ENCODE measurements at regions not wholly inside any gene's neighbourhood (a gene's known extent, or its start where the extent isn't known, plus 50 kb on each side); places are given as distances from the start of the nearest gene placed in this dataset.

- DNase-seq (ENCODE audit: low spot score), result no peak
Observed at GRCh38 chr18:37720663-37721062, 155.1 kb upstream of the CELF4 start.

GRCh38 chr18:37717656-37718055 is 152.1 kb upstream of the CELF4 start:
- DNase-seq (ENCODE audit: low spot score), result no peak

GRCh38 chr18:37717098-37717497 is 151.5 kb upstream of the CELF4 start:
- DNase-seq (ENCODE audit: low spot score), result no peak

GRCh38 chr18:37716106-37716735 is 150.6 kb upstream of the CELF4 start:
- DNase-seq (ENCODE audit: low spot score), result no peak

GRCh38 chr18:37714691-37715090 is 149.1 kb upstream of the CELF4 start:
- DNase-seq (ENCODE audit: low spot score), result no peak

GRCh38 chr18:37712776-37713175 is 147.2 kb upstream of the CELF4 start:
- DNase-seq (ENCODE audit: low spot score), result no peak

GRCh38 chr18:37711766-37712505 is 146.3 kb upstream of the CELF4 start:
- no peak for DNase-seq (ENCODE audit: low spot score)

GRCh38 chr18:37710726-37711125 is 145.1 kb upstream of the CELF4 start:
- DNase-seq (ENCODE audit: low spot score), result no peak

- DNase-seq (ENCODE audit: low spot score), result no peak
Observed at GRCh38 chr18:37709740-37710139, 144.1 kb upstream of the CELF4 start.

- DNase-seq (ENCODE audit: low spot score), result no peak
Observed at GRCh38 chr18:37705016-37705415, 139.4 kb upstream of the CELF4 start.

- no peak for DNase-seq (ENCODE audit: low spot score)
Observed at GRCh38 chr18:37702841-37703240, 137.2 kb upstream of the CELF4 start.

- no peak for DNase-seq (ENCODE audit: low spot score)
Observed at GRCh38 chr18:37701967-37702366, 136.4 kb upstream of the CELF4 start.

- no peak for DNase-seq (ENCODE audit: low spot score)
Observed at GRCh38 chr18:37698508-37699040, 133.0 kb upstream of the CELF4 start.

- DNase-seq (ENCODE audit: low spot score), result no peak
Observed at GRCh38 chr18:37694516-37694915, 128.9 kb upstream of the CELF4 start.

- DNase-seq (ENCODE audit: low spot score), result no peak
Observed at GRCh38 chr18:37691162-37691561, 125.6 kb upstream of the CELF4 start.

GRCh38 chr18:37689841-37690240 is 124.2 kb upstream of the CELF4 start:
- DNase-seq (ENCODE audit: low spot score), result no peak

- DNase-seq (ENCODE audit: low spot score), result no peak
Observed at GRCh38 chr18:37684590-37684989, 119.0 kb upstream of the CELF4 start.

- no peak for DNase-seq (ENCODE audit: low spot score)
Observed at GRCh38 chr18:37684183-37684582, 118.6 kb upstream of the CELF4 start.

- no peak for DNase-seq (ENCODE audit: low spot score)
Observed at GRCh38 chr18:37680911-37681310, 115.3 kb upstream of the CELF4 start.

- DNase-seq (ENCODE audit: low spot score), result no peak
Observed at GRCh38 chr18:37676276-37676675, 110.7 kb upstream of the CELF4 start.

GRCh38 chr18:37675699-37676098 is 110.1 kb upstream of the CELF4 start:
- DNase-seq (ENCODE audit: low spot score), result no peak

- no peak for DNase-seq (ENCODE audit: low spot score)
Observed at GRCh38 chr18:37674570-37674969, 109.0 kb upstream of the CELF4 start.

GRCh38 chr18:37673671-37674070 is 108.1 kb upstream of the CELF4 start:
- no peak for DNase-seq (ENCODE audit: low spot score)
